HepG2 (cell line): ENCODE measurements at regions not wholly inside any gene's neighbourhood (a gene's known extent, or its start where the extent isn't known, plus 50 kb on each side); places are given as distances from the start of the nearest gene placed in this dataset.

Source experiments
- ATAC-seq: fragments of 200-7000 bp; cut with Tn5 transposase; 3 replicates; pipeline ENCODE4 v1.9.1; 2020; ENCODE audit warnings: mild to moderate bottlenecking, moderate library complexity
- BruUV-seq: library from RNA; stranded (reverse); fragments of 400-500 nt; replicated peaks from 2 replicates; lab custom pipeline; 2021; lab: Mats Ljungman, UMichigan
- CTCF ChIA-PET: fragments of 300-600 bp; formaldehyde crosslinking; extraction: SDS; loops from one replicate; lab custom pipeline; 2021; ENCODE audit warnings: low total read pairs, inconsistent platforms, low intra/inter-chr PET ratio; lab: Yijun Ruan, JAX
- POLR2A ChIA-PET: fragments of 350-600 bp; sonication (Branson Sonifier 250); formaldehyde crosslinking; loops from one replicate; lab custom pipeline; 2020; ENCODE audit warnings: antibody characterized with exemption, inconsistent platforms; lab: Yijun Ruan, JAX
- DNase-seq: peaks from one replicate; pipeline ENCODE4 v3.0.0-alpha.2; 2015; ENCODE audit warnings: low spot score
- FAIRE-seq: peaks from 3 replicates; lab custom pipeline; 2011; peaks lifted over from hg19 to GRCh38; lab: Jason Lieb, UNC
- H2AFZ ChIP-seq: one replicate; pipeline ENCODE4 v1.6.1; 2011; ENCODE audit warnings: low read length, inconsistent platforms
- H3K27ac ChIP-seq: fragments of 300-600 bp; 3 replicates; pipeline ENCODE4 v1.8.0; 2011; ENCODE audit warnings: mixed run types, mild to moderate bottlenecking, mixed read lengths, low read length, inconsistent platforms; ENCODE audit not compliant: insufficient read depth; ENCODE audit errors: extremely low read length
- H3K27me3 ChIP-seq, 2 experiments: fragments of 200-600 bp in 1 of 2; 2 replicates in 1 of 2; 3 replicates in 1 of 2; pipeline versions ENCODE4 v1.6.0 to v1.8.0; 2011; ENCODE audit warnings: low read length in 2 of 2, mild to moderate bottlenecking in 2 of 2, moderate library complexity in 2 of 2, inconsistent platforms in 1 of 2; ENCODE audit not compliant: insufficient read depth in 2 of 2, control insufficient read depth in 1 of 2
- H3K36me3 ChIP-seq, 2 experiments: fragments of 200-600 bp in 1 of 2; replicated peaks in 1 of 2; 2 replicates in 1 of 2; 3 replicates in 1 of 2; pipeline versions ENCODE4 v1.5.1 to v1.8.0; 2011; ENCODE audit warnings: low read length in 2 of 2, inconsistent platforms in 1 of 2; ENCODE audit not compliant: insufficient read depth in 2 of 2, control insufficient read depth in 1 of 2
- H3K4me1 ChIP-seq: 2 replicates; pipeline ENCODE4 v1.5.1; 2012; ENCODE audit warnings: low read length, inconsistent platforms; ENCODE audit not compliant: insufficient read depth
- H3K4me2 ChIP-seq: 2 replicates; pipeline ENCODE4 v1.6.0; 2011; ENCODE audit warnings: low read depth, low read length, inconsistent platforms
- H3K4me3 ChIP-seq, 3 experiments: fragments of 200-600 bp in 1 of 3; sonication (generic), shearing (Covaris generic) in 1 of 3; replicated peaks in 1 of 3; 2 replicates each; pipeline ENCODE4 v1.5.1; 2011 to 2016; ENCODE audit warnings: low read length in 3 of 3, inconsistent platforms in 2 of 3, low read depth in 2 of 3, mild to moderate bottlenecking in 2 of 3, control low read depth in 1 of 3, mixed read lengths in 1 of 3; ENCODE audit not compliant: insufficient read depth in 1 of 3
- H3K79me2 ChIP-seq: one replicate; pipeline ENCODE4 v1.6.1; 2011; ENCODE audit warnings: low read length, inconsistent platforms; ENCODE audit not compliant: insufficient read depth
- H3K9ac ChIP-seq: 2 replicates; pipeline ENCODE4 v1.6.0; 2011; ENCODE audit warnings: mild to moderate bottlenecking, low read depth, low read length, inconsistent platforms; ENCODE audit not compliant: insufficient read depth
- H3K9me3 ChIP-seq: 2 replicates; pipeline ENCODE4 v1.5.1; 2012; ENCODE audit warnings: mild to moderate bottlenecking, low read length
- H4K20me1 ChIP-seq: 2 replicates; pipeline ENCODE4 v1.6.0; 2011; ENCODE audit warnings: inconsistent platforms, mild to moderate bottlenecking, low read length, moderate library complexity; ENCODE audit not compliant: insufficient read depth
- GRHL1 ChIP-seq: sonication (generic); formaldehyde crosslinking; conservative IDR thresholded peaks from 2 replicates; pipeline ENCODE4 v1.8.0; 2022; ENCODE audit warnings: missing genetic modification reagents
- KAT2B ChIP-seq: fragments of 150-350 bp; IDR thresholded peaks from 2 replicates; pipeline ENCODE4 v1.6.1; 2014; ENCODE audit warnings: low read depth, low read length, borderline replicate concordance
- MXD3 ChIP-seq: IDR thresholded peaks from 2 replicates; pipeline ENCODE4 v1.6.1; 2016; ENCODE audit warnings: mild to moderate bottlenecking, missing biosample characterization, missing genetic modification reagents
- ZNF224 ChIP-seq: sonication (generic); formaldehyde crosslinking; IDR thresholded peaks from 2 replicates; pipeline ENCODE4 v1.5.0; 2020; ENCODE audit warnings: mild to moderate bottlenecking, missing genetic modification reagents
- in situ Hi-C: cut with HindIII; loops from 2 replicates; pipeline ENCODE4 v1.10.0; 2017; ENCODE audit warnings: low pct_unique_long_range_greater_than_20kb; ENCODE audit not compliant: extremely low pct_ligation_motif_present
- intact Hi-C: fragments of 100-400 bp; cut with micrococcal nuclease; formaldehyde crosslinking; loops from one replicate; pipeline ENCODE4 v1.10.0; 2022; ENCODE audit not compliant: unreplicated experiment
- TF ChIP-seq, protein P1 (sequence below): sonication (generic); formaldehyde crosslinking; IDR thresholded peaks from 2 replicates; pipeline ENCODE4 v1.5.1; 2020; ENCODE audit warnings: mild to moderate bottlenecking, missing genetic modification reagents, moderate library complexity

DNA sequence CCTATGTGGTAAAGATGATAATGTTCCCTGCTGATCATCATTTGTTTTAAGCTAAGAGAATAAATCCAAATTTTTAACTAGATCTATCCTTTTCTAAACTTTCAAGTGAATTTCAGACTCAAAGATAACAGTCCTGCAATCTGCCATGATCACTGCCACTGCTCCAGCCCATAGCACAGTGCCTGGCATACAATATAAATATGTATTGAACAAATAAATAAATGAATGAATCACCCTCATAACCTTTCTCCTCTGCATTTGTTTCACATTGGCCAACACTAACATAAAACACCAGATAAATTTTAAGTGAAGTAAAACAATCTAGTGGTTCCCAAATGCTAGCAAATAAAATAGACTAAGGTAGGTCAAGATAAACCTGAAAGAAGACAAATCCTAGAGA, 439.0 kb downstream of the GPM6A start:
- intact Hi-C loops: no loop called here

More for the DNA sequence above, 439.0 kb downstream of the GPM6A start:
- Histone ChIP-seq H3K79me2 (no peaks in the 10 kb centered on the region), H3K4me2 (no peak overlapping the region), H2AFZ (no peak overlapping the region), H3K9me3 (peaks cover 21% of the 10 kb centered on the region; the same call in 1 of the 2 replicates), H3K4me1 (no peaks in the 10 kb centered on the region), H3K4me3 (no peak overlapping the region), H3K36me3 (no peaks in the 10 kb centered on the region), H3K9ac (no peak overlapping the region), H3K27ac (no peak overlapping the region), H3K27me3 (no peaks in the 10 kb centered on the region; a peak in 1 of 5 replicates), H4K20me1 (no peaks in the 10 kb centered on the region)
- POLR2A ChIA-PET: no interaction called here
- in situ Hi-C loops: no loop called here
- CTCF ChIA-PET: no interaction called here
- TF ChIP-seq ZNF224: no peak
- no peak for TF ChIP-seq GRHL1 (CRISPR knock-in tag)
- no peak for TF ChIP-seq MXD3 (CRISPR knock-in tag)
- TF ChIP-seq, protein P1, sequence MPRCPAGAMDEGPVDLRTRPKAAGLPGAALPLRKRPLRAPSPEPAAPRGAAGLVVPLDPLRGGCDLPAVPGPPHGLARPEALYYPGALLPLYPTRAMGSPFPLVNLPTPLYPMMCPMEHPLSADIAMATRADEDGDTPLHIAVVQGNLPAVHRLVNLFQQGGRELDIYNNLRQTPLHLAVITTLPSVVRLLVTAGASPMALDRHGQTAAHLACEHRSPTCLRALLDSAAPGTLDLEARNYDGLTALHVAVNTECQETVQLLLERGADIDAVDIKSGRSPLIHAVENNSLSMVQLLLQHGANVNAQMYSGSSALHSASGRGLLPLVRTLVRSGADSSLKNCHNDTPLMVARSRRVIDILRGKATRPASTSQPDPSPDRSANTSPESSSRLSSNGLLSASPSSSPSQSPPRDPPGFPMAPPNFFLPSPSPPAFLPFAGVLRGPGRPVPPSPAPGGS (CRISPR knock-in tag): no peak
- no peak for TF ChIP-seq KAT2B
- no peak for DNase-seq
- ATAC-seq: no peak
- no TSS peak for BruUV-seq
- no peak for FAIRE-seq
